ACHN (cell line): ENCODE measurements at regions not wholly inside any gene's neighbourhood (a gene's known extent, or its start where the extent isn't known, plus 50 kb on each side); places are given as distances from the start of the nearest gene placed in this dataset.
"Not testable (repeated sequence)": the region's sequence is repeated elsewhere in the genome, so short reads cannot be mapped to it uniquely, and the experiment has no call there.

Source experiments
- DNase-seq: peaks from one replicate; pipeline ENCODE4 v3.0.0-alpha.2; 2015
- in situ Hi-C: cut with HindIII; loops from 2 replicates; pipeline ENCODE4 v1.10.0; 2017; ENCODE audit warnings: low sequenced_read_pairs, low pct_ligation_motif_present, low pct_unique_long_range_greater_than_20kb

- in situ Hi-C loops = no loop called here
- no peak for DNase-seq
These were observed 304.4 kb upstream of the MBL2 start for GRCh38 chr10:53076948-53077347.

- in situ Hi-C loops = no loop called here
- no peak for DNase-seq
These were observed 302.9 kb upstream of the MBL2 start for GRCh38 chr10:53075469-53075868.

GRCh38 chr10:53072144-53072543 is 299.6 kb upstream of the MBL2 start:
- in situ Hi-C loops = no loop called here
- DNase-seq = no peak

GRCh38 chr10:53071505-53072125 is 299.0 kb upstream of the MBL2 start:
- DNase-seq = no peak
- in situ Hi-C loops = no loop called here

- no peak for DNase-seq
- in situ Hi-C loops = no loop called here
These were observed 296.4 kb upstream of the MBL2 start for GRCh38 chr10:53069013-53069412.

- in situ Hi-C loops = no loop called here
- DNase-seq = no peak
These were observed 292.0 kb upstream of the MBL2 start for GRCh38 chr10:53064614-53065013.

- in situ Hi-C loops = no loop called here
- DNase-seq = no peak
These were observed 291.2 kb upstream of the MBL2 start for GRCh38 chr10:53063805-53064204.

- DNase-seq = no peak
- in situ Hi-C loops = no loop called here
These were observed 280.1 kb upstream of the MBL2 start for GRCh38 chr10:53052521-53053164.

- in situ Hi-C loops = no loop called here
- DNase-seq = no peak
These were observed 272.7 kb upstream of the MBL2 start for GRCh38 chr10:53045315-53045714.

- DNase-seq, in situ Hi-C loops: not testable (repeated sequence)
These were observed 263.2 kb upstream of the MBL2 start for GRCh38 chr10:53035823-53036222.

- in situ Hi-C loops = no loop called here
- DNase-seq = no peak
These were observed 260.8 kb upstream of the MBL2 start for GRCh38 chr10:53033396-53033795.

GRCh38 chr10:53029872-53030849 is 257.6 kb upstream of the MBL2 start:
- in situ Hi-C loops = not testable (repeated sequence)
- DNase-seq = peak; percentile 45

GRCh38 chr10:53029449-53029848 is 256.9 kb upstream of the MBL2 start:
- in situ Hi-C loops = no loop called here
- DNase-seq = no peak

GRCh38 chr10:53025765-53026164 is 253.2 kb upstream of the MBL2 start:
- in situ Hi-C loops, DNase-seq: not testable (repeated sequence)

- in situ Hi-C loops = no loop called here
- peak; percentile 9 for DNase-seq
These were observed 252.7 kb upstream of the MBL2 start for GRCh38 chr10:53025172-53025711.

GRCh38 chr10:53023411-53023810 is 250.8 kb upstream of the MBL2 start:
- DNase-seq = no peak

GRCh38 chr10:53022611-53023088 is 250.1 kb upstream of the MBL2 start:
- no peak for DNase-seq
- in situ Hi-C loops = no loop called here

More at GRCh38 chr10:53023411-53023810, 250.8 kb upstream of the MBL2 start:
- in situ Hi-C loops = no loop called here

GRCh38 chr10:53013201-53013810 is 240.7 kb upstream of the MBL2 start:
- no peak for DNase-seq
- in situ Hi-C loops = no loop called here
